ENCODE measurements at regions not wholly inside any gene's neighbourhood (a gene's known extent, or its start where the extent isn't known, plus 50 kb on each side); places are given as distances from the start of the nearest gene placed in this dataset.

DNA sequence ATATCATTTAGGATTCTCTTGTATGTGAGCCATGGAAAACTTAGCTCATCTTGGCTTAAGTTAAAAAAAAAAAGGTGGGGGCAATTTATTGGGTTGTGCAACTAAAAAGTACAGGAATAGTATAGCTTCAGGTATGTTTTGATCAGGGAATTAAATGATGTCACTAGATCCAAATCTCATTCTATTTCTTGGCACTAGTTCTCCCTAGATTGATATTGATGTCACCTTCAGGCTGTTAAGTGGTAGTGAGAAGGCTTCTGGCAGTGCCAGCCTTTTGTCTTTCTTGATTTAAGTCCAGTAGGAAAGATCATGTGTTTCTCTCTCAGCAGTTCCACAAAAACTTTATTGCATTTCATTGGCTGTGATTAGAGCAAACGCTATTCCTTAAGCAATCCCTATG is 65.0 kb upstream of the ZBED5 start:
- TF ChIP-seq POLR2AphosphoS5 (IDR thresholded peaks at IDR 0.05): no peak
- no peak for TF ChIP-seq CTCF (IDR thresholded peaks at IDR 0.05)
- no peak for TF ChIP-seq POLR2A (IDR thresholded peaks at IDR 0.05)
- no peak for TF ChIP-seq EP300 (IDR thresholded peaks at IDR 0.05)

Data from stomach (tissue), 4 donors.